ENCODE measurements at regions not wholly inside any gene's neighbourhood (a gene's known extent, or its start where the extent isn't known, plus 50 kb on each side); places are given as distances from the start of the nearest gene placed in this dataset.

DNA sequence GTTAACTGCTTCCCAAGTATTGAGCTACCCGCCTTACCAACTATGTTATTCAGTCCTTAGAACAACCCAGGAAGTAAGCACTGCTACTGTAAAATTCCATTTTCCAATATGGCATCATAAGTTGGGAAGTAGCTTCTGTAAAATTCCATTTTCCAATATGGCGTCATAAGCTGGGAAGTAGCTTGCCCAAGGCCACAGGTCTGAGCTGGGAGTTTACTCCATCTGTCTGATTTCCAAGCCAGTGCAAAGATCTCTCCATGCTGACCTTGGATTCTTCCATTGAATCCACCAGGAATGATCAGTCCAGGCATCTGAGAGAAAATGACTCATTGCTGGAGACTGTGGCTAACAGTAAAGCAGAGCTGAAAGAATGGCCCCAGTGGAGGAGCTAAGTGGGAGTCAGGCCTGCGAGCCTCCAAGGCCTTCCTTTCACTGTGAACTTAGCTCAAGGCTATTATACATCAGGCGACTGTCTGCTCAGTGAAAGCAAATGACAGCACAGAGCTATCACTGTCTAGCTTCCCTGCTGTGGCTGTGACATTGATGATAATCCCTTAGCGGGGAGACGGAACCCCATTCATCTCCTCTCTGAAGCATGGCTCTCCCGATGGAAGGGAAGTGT, 430.4 kb downstream of the HAPSTR1 start:
- ChIA-PET CTCF (no interaction called here), POLR2A (no interaction called here)
- in situ Hi-C loops (cut with HindIII; ENCODE audit: low pct_unique_long_range_greater_than_20kb, low sequenced_read_pairs) = no loop called here
- Histone ChIP-seq H3K27ac (ENCODE audit: low read length) (no peak overlapping the region), H3K36me3 (ENCODE audit: control insufficient read depth, insufficient read depth, low read length) (no peaks in the 10 kb centered on the region), H3K4me1 (ENCODE audit: control insufficient read depth, insufficient read depth, low read length) (no peaks in the 10 kb centered on the region), H3K4me3 (ENCODE audit: low read depth in 2 of 2, low read length in 2 of 2) (no peak overlapping the region), H3K27me3 (ENCODE audit: control insufficient read depth, insufficient read depth, low read length) (peaks cover 2% of the 10 kb centered on the region), H3K9me3 (ENCODE audit: control insufficient read depth, insufficient read depth, low read depth, low read length) (no peaks in the 10 kb centered on the region)
- ATAC-seq (no peak), DNase-seq (ENCODE audit: low read depth, low spot score) (no peak)
- no TSS peak for BruUV-seq (replicated peaks)
- TF ChIP-seq TCF7L2 (IDR thresholded peaks at IDR 0.05; ENCODE audit: low read depth, low read length) = no peak
- TF ChIP-seq POLR2AphosphoS5 (IDR thresholded peaks at IDR 0.05; ENCODE audit: low read depth, low read length) = no peak
- TF ChIP-seq SIN3A (IDR thresholded peaks at IDR 0.05; ENCODE audit: borderline replicate concordance, insufficient read depth, low read depth, low read length) = no peak
- TF ChIP-seq, protein P1, sequence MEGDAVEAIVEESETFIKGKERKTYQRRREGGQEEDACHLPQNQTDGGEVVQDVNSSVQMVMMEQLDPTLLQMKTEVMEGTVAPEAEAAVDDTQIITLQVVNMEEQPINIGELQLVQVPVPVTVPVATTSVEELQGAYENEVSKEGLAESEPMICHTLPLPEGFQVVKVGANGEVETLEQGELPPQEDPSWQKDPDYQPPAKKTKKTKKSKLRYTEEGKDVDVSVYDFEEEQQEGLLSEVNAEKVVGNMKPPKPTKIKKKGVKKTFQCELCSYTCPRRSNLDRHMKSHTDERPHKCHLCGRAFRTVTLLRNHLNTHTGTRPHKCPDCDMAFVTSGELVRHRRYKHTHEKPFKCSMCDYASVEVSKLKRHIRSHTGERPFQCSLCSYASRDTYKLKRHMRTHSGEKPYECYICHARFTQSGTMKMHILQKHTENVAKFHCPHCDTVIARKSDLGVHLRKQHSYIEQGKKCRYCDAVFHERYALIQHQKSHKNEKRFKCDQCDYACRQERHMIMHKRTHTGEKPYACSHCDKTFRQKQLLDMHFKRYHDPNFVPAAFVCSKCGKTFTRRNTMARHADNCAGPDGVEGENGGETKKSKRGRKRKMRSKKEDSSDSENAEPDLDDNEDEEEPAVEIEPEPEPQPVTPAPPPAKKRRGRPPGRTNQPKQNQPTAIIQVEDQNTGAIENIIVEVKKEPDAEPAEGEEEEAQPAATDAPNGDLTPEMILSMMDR (IDR thresholded peaks at IDR 0.05) = no peak
- TF ChIP-seq, protein P2, sequence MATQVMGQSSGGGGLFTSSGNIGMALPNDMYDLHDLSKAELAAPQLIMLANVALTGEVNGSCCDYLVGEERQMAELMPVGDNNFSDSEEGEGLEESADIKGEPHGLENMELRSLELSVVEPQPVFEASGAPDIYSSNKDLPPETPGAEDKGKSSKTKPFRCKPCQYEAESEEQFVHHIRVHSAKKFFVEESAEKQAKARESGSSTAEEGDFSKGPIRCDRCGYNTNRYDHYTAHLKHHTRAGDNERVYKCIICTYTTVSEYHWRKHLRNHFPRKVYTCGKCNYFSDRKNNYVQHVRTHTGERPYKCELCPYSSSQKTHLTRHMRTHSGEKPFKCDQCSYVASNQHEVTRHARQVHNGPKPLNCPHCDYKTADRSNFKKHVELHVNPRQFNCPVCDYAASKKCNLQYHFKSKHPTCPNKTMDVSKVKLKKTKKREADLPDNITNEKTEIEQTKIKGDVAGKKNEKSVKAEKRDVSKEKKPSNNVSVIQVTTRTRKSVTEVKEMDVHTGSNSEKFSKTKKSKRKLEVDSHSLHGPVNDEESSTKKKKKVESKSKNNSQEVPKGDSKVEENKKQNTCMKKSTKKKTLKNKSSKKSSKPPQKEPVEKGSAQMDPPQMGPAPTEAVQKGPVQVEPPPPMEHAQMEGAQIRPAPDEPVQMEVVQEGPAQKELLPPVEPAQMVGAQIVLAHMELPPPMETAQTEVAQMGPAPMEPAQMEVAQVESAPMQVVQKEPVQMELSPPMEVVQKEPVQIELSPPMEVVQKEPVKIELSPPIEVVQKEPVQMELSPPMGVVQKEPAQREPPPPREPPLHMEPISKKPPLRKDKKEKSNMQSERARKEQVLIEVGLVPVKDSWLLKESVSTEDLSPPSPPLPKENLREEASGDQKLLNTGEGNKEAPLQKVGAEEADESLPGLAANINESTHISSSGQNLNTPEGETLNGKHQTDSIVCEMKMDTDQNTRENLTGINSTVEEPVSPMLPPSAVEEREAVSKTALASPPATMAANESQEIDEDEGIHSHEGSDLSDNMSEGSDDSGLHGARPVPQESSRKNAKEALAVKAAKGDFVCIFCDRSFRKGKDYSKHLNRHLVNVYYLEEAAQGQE (IDR thresholded peaks at IDR 0.05; ENCODE audit: insufficient read depth in 1 of 2, low read depth in 2 of 2, low read length in 1 of 2) = no peak
- intact Hi-C loops (cut with micrococcal nuclease; ENCODE audit: unreplicated experiment) = no loop called here

DNA sequence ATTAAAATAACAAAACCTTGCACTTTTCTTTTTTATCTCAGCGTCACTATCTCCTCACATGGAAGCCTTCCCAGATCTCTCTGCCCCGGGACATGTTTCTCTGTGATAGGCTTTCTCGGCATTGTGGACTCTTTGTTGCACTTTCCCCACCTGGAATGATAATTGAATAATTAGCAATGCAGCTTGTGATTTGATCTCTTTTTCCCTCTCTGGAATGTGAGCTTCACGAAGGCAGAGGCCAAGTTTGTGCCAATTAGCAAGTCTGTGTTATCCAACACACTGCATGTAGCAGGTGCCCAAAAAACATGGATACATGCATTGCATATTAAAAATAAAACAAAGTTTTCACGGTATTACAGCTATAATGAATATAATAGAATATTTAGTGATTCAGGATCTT, 431.2 kb downstream of the HAPSTR1 start:
- Histone ChIP-seq H3K27me3 (ENCODE audit: control insufficient read depth, insufficient read depth, low read length) (peaks cover 2% of the 10 kb centered on the region), H3K4me3 (ENCODE audit: low read depth in 2 of 2, low read length in 2 of 2) (no peak overlapping the region), H3K4me1 (ENCODE audit: control insufficient read depth, insufficient read depth, low read length) (no peaks in the 10 kb centered on the region), H3K9me3 (ENCODE audit: control insufficient read depth, insufficient read depth, low read depth, low read length) (no peaks in the 10 kb centered on the region), H3K27ac (ENCODE audit: low read length) (no peak overlapping the region), H3K36me3 (ENCODE audit: control insufficient read depth, insufficient read depth, low read length) (no peaks in the 10 kb centered on the region)
- DNase-seq (ENCODE audit: low read depth, low spot score) (no peak), ATAC-seq (no peak)
- intact Hi-C loops (cut with micrococcal nuclease; ENCODE audit: unreplicated experiment) = no loop called here
- CTCF ChIA-PET = no interaction called here
- BruUV-seq (replicated peaks) = no TSS peak
- POLR2A ChIA-PET = interaction anchor here (0.6 kb wide), 1 partner anchor 148 kb away, joined by 3 read pairs; no protein-coding TSS in a partner anchor
- in situ Hi-C loops (cut with HindIII; ENCODE audit: low pct_unique_long_range_greater_than_20kb, low sequenced_read_pairs) = no loop called here
- TF ChIP-seq SIN3A (IDR thresholded peaks at IDR 0.05; ENCODE audit: borderline replicate concordance, insufficient read depth, low read depth, low read length) (no peak), TCF7L2 (IDR thresholded peaks at IDR 0.05; ENCODE audit: low read depth, low read length) (no peak), POLR2AphosphoS5 (IDR thresholded peaks at IDR 0.05; ENCODE audit: low read depth, low read length) (no peak)
- TF ChIP-seq, protein P1 (IDR thresholded peaks at IDR 0.05) = no peak
- TF ChIP-seq, protein P2 (IDR thresholded peaks at IDR 0.05; ENCODE audit: insufficient read depth in 1 of 2, low read depth in 2 of 2, low read length in 1 of 2) = no peak
